OCI-LY1 (cell line): ENCODE measurements at regions not wholly inside any gene's neighbourhood (a gene's known extent, or its start where the extent isn't known, plus 50 kb on each side); places are given as distances from the start of the nearest gene placed in this dataset.

Experiments used
- EZH2 ChIP-seq: fragments of 200-600 bp; sonication (generic), shearing (Covaris generic); IDR thresholded peaks from 2 replicates; pipeline ENCODE4 v1.8.0; 2017; ENCODE audit warnings: borderline replicate concordance, mixed run types, mild to moderate bottlenecking, antibody characterized with exemption, low read length, moderate library complexity, mixed read lengths
- TF ChIP-seq, protein P1 (sequence below): fragments of 200-600 bp; sonication (generic), shearing (Covaris generic); IDR thresholded peaks from 2 replicates; pipeline ENCODE4 v1.5.1; 2017; ENCODE audit warnings: mild to moderate bottlenecking, antibody characterized with exemption, low read length, moderate library complexity, mixed read lengths

DNA sequence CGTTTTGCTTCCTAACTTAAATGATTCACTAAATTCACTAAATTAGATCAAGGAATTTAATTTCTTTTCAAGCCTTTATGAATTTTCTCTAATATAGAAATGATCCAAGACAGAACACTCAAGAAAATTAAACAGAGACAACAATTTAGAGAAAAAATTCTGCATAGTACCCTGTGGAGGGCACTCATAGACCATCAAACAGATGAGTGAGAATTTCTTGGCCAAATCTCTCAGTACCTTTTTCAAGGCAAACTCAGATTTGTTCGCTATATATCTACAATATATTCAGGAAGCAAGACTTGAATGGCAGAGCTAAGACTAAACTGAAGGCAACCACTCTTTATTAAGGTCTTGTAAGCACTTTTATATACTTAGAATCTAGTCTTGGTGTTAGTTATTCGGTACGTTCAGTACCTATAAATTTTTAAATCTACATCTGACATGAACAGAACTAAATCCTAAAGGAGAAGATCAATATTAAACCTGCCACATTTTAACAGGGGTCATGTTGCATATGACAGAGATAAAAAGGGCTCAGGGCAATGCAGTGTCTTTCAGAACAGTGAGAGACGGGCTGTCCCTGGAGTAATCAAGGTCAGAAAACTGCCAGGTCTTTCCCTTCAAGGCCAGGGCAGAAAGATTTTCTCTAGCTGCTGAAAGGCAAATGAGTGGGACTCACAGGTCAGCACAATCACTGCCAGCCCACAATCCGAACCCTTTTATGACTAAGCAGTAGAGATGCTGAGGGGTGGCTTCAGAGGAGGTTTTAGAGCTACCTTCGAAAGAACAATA is 118.8 kb upstream of the TMPRSS15 start:
- TF ChIP-seq, protein P1, sequence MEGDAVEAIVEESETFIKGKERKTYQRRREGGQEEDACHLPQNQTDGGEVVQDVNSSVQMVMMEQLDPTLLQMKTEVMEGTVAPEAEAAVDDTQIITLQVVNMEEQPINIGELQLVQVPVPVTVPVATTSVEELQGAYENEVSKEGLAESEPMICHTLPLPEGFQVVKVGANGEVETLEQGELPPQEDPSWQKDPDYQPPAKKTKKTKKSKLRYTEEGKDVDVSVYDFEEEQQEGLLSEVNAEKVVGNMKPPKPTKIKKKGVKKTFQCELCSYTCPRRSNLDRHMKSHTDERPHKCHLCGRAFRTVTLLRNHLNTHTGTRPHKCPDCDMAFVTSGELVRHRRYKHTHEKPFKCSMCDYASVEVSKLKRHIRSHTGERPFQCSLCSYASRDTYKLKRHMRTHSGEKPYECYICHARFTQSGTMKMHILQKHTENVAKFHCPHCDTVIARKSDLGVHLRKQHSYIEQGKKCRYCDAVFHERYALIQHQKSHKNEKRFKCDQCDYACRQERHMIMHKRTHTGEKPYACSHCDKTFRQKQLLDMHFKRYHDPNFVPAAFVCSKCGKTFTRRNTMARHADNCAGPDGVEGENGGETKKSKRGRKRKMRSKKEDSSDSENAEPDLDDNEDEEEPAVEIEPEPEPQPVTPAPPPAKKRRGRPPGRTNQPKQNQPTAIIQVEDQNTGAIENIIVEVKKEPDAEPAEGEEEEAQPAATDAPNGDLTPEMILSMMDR: 0 out of 2 replicates have a peak, but pooled peaks have one; percentile 10
- TF ChIP-seq EZH2: no peak
